GM21360 (cell line): ENCODE measurements at regions not wholly inside any gene's neighbourhood (a gene's known extent, or its start where the extent isn't known, plus 50 kb on each side); places are given as distances from the start of the nearest gene placed in this dataset.
"Not testable (repeated sequence)": the region's sequence is repeated elsewhere in the genome, so short reads cannot be mapped to it uniquely, and the experiment has no call there.

Source experiments
- ATAC-seq: cut with Tn5 transposase; IDR thresholded peaks from one replicate; pipeline ENCODE4 v1.9.1; 2021; ENCODE audit warnings: mild to moderate bottlenecking, moderate library complexity; ENCODE audit not compliant: unreplicated experiment

- ATAC-seq: not testable (repeated sequence)
Measured at GRCh38 chr10:6830981-6831380, 250.9 kb upstream of the PRKCQ start.

DNA sequence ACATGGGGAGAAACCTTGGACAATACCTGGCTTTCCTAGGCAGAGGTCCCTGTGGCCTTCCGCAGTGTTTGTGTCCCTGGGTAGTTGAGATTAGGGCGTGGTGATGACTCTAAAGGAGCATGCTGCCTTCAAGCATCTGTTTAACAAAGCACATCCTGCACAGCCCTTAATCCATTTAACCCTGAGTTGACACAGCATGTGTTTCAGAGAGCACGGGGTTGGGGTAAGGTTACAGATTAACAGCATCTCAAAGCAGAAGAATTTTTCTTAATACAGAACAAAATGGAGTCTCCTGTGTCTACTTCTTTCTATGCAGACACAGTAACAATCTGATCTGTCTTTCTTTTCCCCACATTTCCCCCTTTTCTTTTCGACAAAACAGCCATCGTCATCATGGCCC, 244.7 kb upstream of the PRKCQ start:
- ATAC-seq: not testable (repeated sequence)

DNA sequence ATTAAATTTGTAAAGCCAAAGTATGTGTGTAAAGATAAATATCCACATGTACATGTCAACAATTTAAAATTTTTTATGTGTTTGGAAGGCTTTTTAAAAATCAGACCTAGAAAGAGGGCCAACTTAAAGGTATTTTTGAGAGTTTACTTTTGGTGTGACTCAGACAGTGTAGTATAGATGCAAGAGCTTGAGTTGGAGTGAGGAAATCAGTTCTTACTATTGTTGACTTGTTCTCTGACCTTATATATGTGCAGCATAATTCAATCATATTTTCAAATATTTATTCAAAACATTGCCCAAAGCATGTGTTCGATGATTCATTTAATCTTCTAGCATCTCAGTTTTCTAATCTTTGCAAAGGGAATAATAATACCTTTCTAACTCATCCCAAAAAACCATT, 243.7 kb upstream of the PRKCQ start:
- no peak for ATAC-seq

GRCh38 chr10:6819301-6819700, 239.2 kb upstream of the PRKCQ start:
- ATAC-seq: no peak

GRCh38 chr10:6817770-6818169, 237.7 kb upstream of the PRKCQ start:
- ATAC-seq: no peak

GRCh38 chr10:6815346-6815745, 235.3 kb upstream of the PRKCQ start:
- ATAC-seq: no peak

- no peak for ATAC-seq
Measured at GRCh38 chr10:6813856-6814255, 233.8 kb upstream of the PRKCQ start.

DNA sequence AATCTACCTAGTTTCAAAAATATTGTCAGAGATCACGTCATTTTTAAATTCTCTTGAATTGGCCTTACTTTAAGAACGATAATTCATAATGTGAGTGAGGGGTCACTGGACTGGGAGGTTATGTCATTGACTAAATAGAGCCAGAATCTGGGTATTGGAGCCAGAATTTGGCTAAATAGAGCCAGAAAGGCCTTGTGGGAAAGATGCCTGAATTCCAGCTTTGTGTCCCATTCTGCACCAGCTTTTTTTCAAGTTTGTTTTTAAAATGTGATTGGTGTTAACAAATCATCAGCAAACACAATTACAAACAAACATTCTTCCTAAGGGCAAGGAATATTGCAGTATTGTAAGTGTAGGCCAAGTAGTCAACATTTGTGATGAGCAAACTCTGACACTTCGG, 233.2 kb upstream of the PRKCQ start:
- no peak for ATAC-seq

DNA sequence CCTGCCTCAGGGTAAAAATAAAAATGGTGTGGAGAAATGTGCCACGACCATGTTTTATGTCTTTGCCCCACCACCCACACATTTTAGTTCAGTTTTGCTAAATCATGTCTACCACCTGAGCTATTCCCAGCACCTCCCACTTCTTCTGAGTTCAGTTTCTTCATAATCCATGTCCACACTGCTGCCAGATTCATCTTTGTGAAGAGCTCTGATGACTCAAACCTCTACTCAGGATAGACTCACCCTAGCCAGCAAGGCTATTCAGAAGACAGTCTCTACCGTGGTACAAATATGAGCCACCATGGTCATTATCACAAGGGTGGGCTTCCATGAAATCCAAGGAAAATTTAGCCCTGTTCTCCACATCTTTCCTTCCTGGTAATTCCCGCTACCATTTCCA, 231.1 kb upstream of the PRKCQ start:
- ATAC-seq: no peak

DNA sequence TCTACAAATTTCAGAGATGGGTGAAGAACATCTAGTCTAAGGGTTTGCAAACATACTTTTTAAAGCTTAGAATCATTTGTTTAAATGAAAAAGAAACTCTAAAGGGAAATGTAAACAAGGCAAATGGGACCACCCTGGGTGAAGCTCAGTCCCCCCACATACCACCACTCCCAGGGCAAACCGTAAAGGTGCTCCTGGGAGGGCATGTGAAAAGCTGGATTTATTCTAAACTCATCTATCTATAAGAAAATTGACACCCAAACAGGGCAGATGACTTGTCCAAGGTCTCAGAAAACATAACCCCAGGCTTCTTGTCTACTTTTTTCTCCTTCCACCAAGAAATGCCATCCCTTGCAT, 223.3 kb upstream of the PRKCQ start:
- ATAC-seq: no peak

DNA sequence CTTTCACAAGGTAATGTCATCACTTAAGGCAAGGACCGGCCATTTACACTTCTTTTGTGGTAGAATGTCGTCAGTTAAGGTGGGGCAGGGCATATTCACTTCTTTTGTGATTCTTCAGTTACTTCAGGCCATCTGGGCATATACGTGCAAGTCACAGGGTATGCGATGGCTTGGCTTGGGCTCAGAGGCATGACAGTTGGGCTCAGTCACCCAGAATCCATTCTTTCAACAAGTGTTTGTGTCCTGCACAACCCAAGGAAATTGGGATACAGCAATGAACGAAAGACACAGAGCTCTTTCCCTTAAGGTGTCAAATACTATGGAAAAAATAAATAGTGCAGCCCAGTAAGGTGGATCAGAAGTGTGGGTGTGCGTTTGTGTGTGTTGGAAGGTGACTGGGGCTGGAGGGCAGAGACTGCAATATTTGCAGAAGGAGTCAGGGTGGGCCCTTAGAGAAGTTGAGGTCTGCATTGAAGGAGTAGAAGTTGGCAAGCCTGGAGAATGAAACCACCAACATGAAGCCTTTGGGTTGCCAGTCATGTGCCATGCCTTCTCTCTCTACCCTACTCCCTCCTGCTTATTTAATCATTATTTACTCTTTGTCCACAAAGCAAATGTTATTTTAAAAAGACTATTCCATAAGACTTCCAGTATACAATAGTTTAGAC, 222.8 kb upstream of the PRKCQ start:
- no peak for ATAC-seq

GRCh38 chr10:6796231-6796630, 216.2 kb upstream of the PRKCQ start:
- no peak for ATAC-seq

- ATAC-seq: no peak
Measured at GRCh38 chr10:6795541-6795940, 215.5 kb upstream of the PRKCQ start.

GRCh38 chr10:6794841-6795240, 214.8 kb upstream of the PRKCQ start:
- ATAC-seq: not testable (repeated sequence)

- ATAC-seq: no peak
Measured at GRCh38 chr10:6794441-6794840, 214.4 kb upstream of the PRKCQ start.

DNA sequence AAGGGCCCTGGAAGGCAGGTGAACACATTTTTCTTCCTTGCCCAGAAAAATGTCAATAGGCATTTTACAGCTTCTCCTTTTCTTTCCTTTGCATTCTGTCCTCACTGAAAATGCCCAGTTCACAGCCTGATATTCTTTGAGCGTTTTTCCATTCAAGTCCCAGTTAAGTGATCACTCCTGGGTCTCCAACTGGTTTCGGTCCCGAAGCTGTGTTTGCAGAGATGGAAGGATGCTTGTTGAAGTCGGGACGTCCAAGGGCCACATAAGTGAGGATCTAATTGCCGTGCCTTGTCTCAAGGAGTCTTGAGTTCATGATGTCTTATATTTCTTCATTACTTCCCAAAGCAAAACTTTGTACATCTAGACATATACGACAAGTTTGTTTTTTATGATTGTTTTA, 208.7 kb upstream of the PRKCQ start:
- ATAC-seq: no peak

GRCh38 chr10:6788231-6788630, 208.2 kb upstream of the PRKCQ start:
- ATAC-seq: no peak

GRCh38 chr10:6787718-6788117, 207.6 kb upstream of the PRKCQ start:
- ATAC-seq: no peak

DNA sequence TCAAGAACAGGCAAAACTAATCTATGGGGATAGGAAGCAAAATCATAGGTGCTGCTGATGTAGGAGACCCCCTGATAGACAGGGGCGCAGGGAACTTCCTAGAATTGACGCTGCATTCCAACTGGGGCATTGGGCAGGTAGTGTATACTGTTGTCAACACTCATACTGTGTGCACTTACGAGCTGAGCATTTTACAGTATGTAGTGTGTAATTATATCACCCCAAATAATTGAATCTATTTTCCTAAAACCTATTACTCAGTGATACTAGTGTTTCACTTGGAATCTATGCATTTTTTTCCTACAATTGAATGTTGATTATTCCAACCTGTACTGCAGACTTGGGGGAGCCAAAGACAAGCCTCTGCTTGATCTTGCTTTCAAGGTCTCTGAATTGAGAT, 207.0 kb upstream of the PRKCQ start:
- no peak for ATAC-seq

DNA sequence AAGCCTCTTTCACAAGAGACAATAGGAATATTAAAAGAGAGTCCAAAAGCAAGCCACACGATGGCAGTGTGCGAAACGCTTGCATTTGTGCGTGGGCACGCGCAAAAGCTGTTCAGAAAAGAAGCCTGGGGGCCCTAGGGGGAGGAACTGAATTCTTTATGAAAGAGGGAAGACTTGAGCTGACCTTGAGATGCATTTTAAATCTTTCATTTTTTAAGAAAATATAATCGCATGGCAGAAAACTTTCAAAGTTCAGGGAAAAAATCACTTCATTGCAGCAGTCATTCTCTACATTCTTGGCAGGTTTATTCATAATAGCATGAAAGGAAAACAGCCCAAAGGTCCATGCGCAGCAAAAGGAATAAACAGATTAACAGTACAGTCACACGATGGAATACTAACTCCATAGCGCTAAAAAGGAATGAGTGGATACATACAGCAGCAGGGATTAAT, 206.5 kb upstream of the PRKCQ start:
- ATAC-seq: no peak

DNA sequence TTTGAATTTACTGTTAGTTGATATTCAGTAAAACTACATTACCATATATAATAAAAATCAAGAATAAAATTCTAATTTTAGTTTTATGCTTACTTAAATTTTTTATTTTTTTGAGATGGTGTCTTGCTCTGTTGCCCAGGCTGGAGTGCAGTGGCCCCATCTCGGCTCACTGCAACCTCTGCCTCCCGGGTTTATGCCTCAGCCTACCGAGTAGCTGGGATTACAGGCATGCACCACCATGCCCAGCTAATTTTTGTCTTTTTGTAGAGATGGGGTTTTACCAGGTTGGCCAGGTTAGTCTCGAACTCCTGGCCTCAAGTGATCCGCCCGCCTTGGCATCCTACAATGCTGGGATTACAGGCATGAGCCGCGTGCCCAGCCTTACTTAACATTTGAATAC, 204.4 kb upstream of the PRKCQ start:
- not testable (repeated sequence) for ATAC-seq

DNA sequence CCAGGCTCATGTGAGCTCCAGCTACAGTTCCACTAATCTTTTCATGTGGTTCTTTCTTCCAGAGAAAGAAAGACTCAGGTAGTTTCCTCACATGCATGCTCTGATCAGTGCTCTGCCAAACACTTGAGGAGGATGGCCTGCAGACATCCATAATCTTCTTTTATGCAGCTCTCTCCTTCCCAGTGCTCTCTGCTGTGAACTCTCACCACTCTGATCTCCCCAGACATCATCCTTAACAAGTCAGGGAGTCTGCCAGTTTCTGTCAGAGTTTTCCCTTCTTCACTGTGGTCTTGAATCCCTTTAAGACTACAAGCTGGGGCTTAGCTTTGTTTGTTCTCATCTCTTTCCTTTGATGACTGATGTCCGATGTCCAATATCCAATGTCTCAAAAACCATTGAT, 203.4 kb upstream of the PRKCQ start:
- no peak for ATAC-seq

- ATAC-seq: no peak
Measured at GRCh38 chr10:6782378-6782777, 202.3 kb upstream of the PRKCQ start.
